IgD-negative memory B cell (primary cell): ENCODE measurements at regions not wholly inside any gene's neighbourhood (a gene's known extent, or its start where the extent isn't known, plus 50 kb on each side); places are given as distances from the start of the nearest gene placed in this dataset.

ENCODE experiments used
- H3K27ac Mint-ChIP-seq, 3 donors: one replicate each; pipeline ENCODE4 v1.8.0; 2020 to 2022; ENCODE audit warnings: mild to moderate bottlenecking in 3 of 3, mixed read lengths in 3 of 3, moderate library complexity in 1 of 3
- H3K27me3 Mint-ChIP-seq: one replicate; pipeline ENCODE4 v1.8.0; 2021; ENCODE audit warnings: mixed read lengths
- H3K36me3 Mint-ChIP-seq: one replicate; pipeline ENCODE4 v1.8.0; 2020; ENCODE audit warnings: mild to moderate bottlenecking, mixed read lengths
- H3K4me1 Mint-ChIP-seq, 3 donors: one replicate each; pipeline ENCODE4 v1.8.0; 2020 to 2022; ENCODE audit warnings: mixed read lengths in 3 of 3, mild to moderate bottlenecking in 1 of 3
- H3K4me3 Mint-ChIP-seq, 4 donors: one replicate each; pipeline ENCODE4 v1.8.0; 2020 to 2022; ENCODE audit warnings: mild to moderate bottlenecking in 4 of 4, mixed read lengths in 4 of 4, moderate library complexity in 3 of 4
- H3K9me3 Mint-ChIP-seq, 3 donors: one replicate each; pipeline ENCODE4 v1.8.0; 2020 to 2021; ENCODE audit warnings: mixed read lengths in 3 of 3, mild to moderate bottlenecking in 1 of 3

- H3K36me3 Mint-ChIP-seq, result no peaks in the 10 kb centered on the region
- no peak overlapping the region for H3K27ac Mint-ChIP-seq
- no peaks in the 10 kb centered on the region for H3K27me3 Mint-ChIP-seq
- H3K9me3 Mint-ChIP-seq, result peaks cover 0 to 4% (median 0%) of the 10 kb centered on the region in 3 donors
- no peaks in the 10 kb centered on the region for H3K4me1 Mint-ChIP-seq
- H3K4me3 Mint-ChIP-seq, result no peak overlapping the region
Observed at GRCh38 chr14:100955201-100955600, 51.7 kb upstream of the RTL1 start.

GRCh38 chr14:100962494-100962893, 59.0 kb upstream of the RTL1 start:
- Mint-ChIP-seq H3K27me3 (no peaks in the 10 kb centered on the region), H3K27ac (no peak overlapping the region), H3K4me1 (no peaks in the 10 kb centered on the region), H3K9me3 (peaks cover 0 to 4% (median 0%) of the 10 kb centered on the region in 3 donors), H3K36me3 (no peaks in the 10 kb centered on the region), H3K4me3 (no peak overlapping the region)

- Mint-ChIP-seq H3K4me3 (no peak overlapping the region), H3K27ac (no peak overlapping the region), H3K4me1 (no peaks in the 10 kb centered on the region), H3K9me3 (no peaks in the 10 kb centered on the region), H3K36me3 (no peaks in the 10 kb centered on the region), H3K27me3 (no peaks in the 10 kb centered on the region)
Observed at GRCh38 chr14:100965296-100965695, 61.8 kb upstream of the RTL1 start.

GRCh38 chr14:100967178-100967577, 63.7 kb upstream of the RTL1 start:
- H3K27ac Mint-ChIP-seq, result no peak overlapping the region
- H3K36me3 Mint-ChIP-seq, result no peaks in the 10 kb centered on the region
- no peaks in the 10 kb centered on the region for H3K9me3 Mint-ChIP-seq
- no peaks in the 10 kb centered on the region for H3K27me3 Mint-ChIP-seq
- H3K4me3 Mint-ChIP-seq, result no peak overlapping the region
- H3K4me1 Mint-ChIP-seq, result no peaks in the 10 kb centered on the region

GRCh38 chr14:100967930-100968329, 64.4 kb upstream of the RTL1 start:
- H3K27me3 Mint-ChIP-seq, result no peaks in the 10 kb centered on the region
- H3K36me3 Mint-ChIP-seq, result no peaks in the 10 kb centered on the region
- no peak overlapping the region for H3K27ac Mint-ChIP-seq
- no peaks in the 10 kb centered on the region for H3K4me1 Mint-ChIP-seq
- no peaks in the 10 kb centered on the region for H3K9me3 Mint-ChIP-seq
- no peak overlapping the region for H3K4me3 Mint-ChIP-seq

- no peak overlapping the region for H3K4me3 Mint-ChIP-seq
- H3K27me3 Mint-ChIP-seq, result no peaks in the 10 kb centered on the region
- H3K36me3 Mint-ChIP-seq, result no peaks in the 10 kb centered on the region
- no peak overlapping the region for H3K27ac Mint-ChIP-seq
- H3K4me1 Mint-ChIP-seq, result no peaks in the 10 kb centered on the region
- H3K9me3 Mint-ChIP-seq, result no peaks in the 10 kb centered on the region
Observed at GRCh38 chr14:100972118-100972897, 68.8 kb upstream of the RTL1 start.

GRCh38 chr14:100975671-100976070, 72.1 kb upstream of the RTL1 start:
- Mint-ChIP-seq H3K4me3 (no peak overlapping the region), H3K36me3 (no peaks in the 10 kb centered on the region), H3K4me1 (no peaks in the 10 kb centered on the region), H3K27me3 (no peaks in the 10 kb centered on the region), H3K27ac (no peak overlapping the region), H3K9me3 (no peaks in the 10 kb centered on the region)

- Mint-ChIP-seq H3K36me3 (no peaks in the 10 kb centered on the region), H3K9me3 (peaks cover 0 to 3% (median 0%) of the 10 kb centered on the region in 3 donors), H3K27me3 (no peaks in the 10 kb centered on the region), H3K4me1 (no peaks in the 10 kb centered on the region), H3K4me3 (no peak overlapping the region), H3K27ac (no peak overlapping the region)
Observed at GRCh38 chr14:100979079-100979478, 75.6 kb upstream of the RTL1 start.

GRCh38 chr14:100979780-100980179, 76.3 kb upstream of the RTL1 start:
- Mint-ChIP-seq H3K27ac (no peak overlapping the region), H3K4me3 (no peak overlapping the region), H3K36me3 (no peaks in the 10 kb centered on the region), H3K27me3 (no peaks in the 10 kb centered on the region), H3K9me3 (peaks cover 0 to 3% (median 0%) of the 10 kb centered on the region in 3 donors), H3K4me1 (no peaks in the 10 kb centered on the region)

GRCh38 chr14:100980823-100981222, 77.3 kb upstream of the RTL1 start:
- Mint-ChIP-seq H3K9me3 (peaks cover 0 to 3% (median 0%) of the 10 kb centered on the region in 3 donors), H3K4me3 (no peak overlapping the region), H3K27me3 (no peaks in the 10 kb centered on the region), H3K27ac (no peak overlapping the region), H3K36me3 (no peaks in the 10 kb centered on the region), H3K4me1 (no peaks in the 10 kb centered on the region)

GRCh38 chr14:100981809-100982208, 78.3 kb upstream of the RTL1 start:
- no peak overlapping the region for H3K27ac Mint-ChIP-seq
- H3K4me1 Mint-ChIP-seq, result no peaks in the 10 kb centered on the region
- peaks cover 2 to 3% (median 3%) of the 10 kb centered on the region in 3 donors for H3K9me3 Mint-ChIP-seq
- no peaks in the 10 kb centered on the region for H3K27me3 Mint-ChIP-seq
- no peak overlapping the region for H3K4me3 Mint-ChIP-seq
- no peaks in the 10 kb centered on the region for H3K36me3 Mint-ChIP-seq

GRCh38 chr14:100982353-100982752, 78.8 kb upstream of the RTL1 start:
- no peaks in the 10 kb centered on the region for H3K27me3 Mint-ChIP-seq
- no peaks in the 10 kb centered on the region for H3K36me3 Mint-ChIP-seq
- H3K9me3 Mint-ChIP-seq, result peaks cover 2 to 3% (median 3%) of the 10 kb centered on the region in 3 donors
- H3K4me3 Mint-ChIP-seq, result no peak overlapping the region
- no peaks in the 10 kb centered on the region for H3K4me1 Mint-ChIP-seq
- H3K27ac Mint-ChIP-seq, result no peak overlapping the region

GRCh38 chr14:100982762-100983161, 79.2 kb upstream of the RTL1 start:
- no peaks in the 10 kb centered on the region for H3K27me3 Mint-ChIP-seq
- peaks cover 2 to 3% (median 3%) of the 10 kb centered on the region in 3 donors for H3K9me3 Mint-ChIP-seq
- H3K36me3 Mint-ChIP-seq, result no peaks in the 10 kb centered on the region
- no peak overlapping the region for H3K4me3 Mint-ChIP-seq
- no peaks in the 10 kb centered on the region for H3K4me1 Mint-ChIP-seq
- no peak overlapping the region for H3K27ac Mint-ChIP-seq

- Mint-ChIP-seq H3K9me3 (peaks cover 2 to 3% (median 3%) of the 10 kb centered on the region in 3 donors), H3K27me3 (no peaks in the 10 kb centered on the region), H3K4me3 (no peak overlapping the region), H3K36me3 (no peaks in the 10 kb centered on the region), H3K27ac (no peak overlapping the region), H3K4me1 (no peaks in the 10 kb centered on the region)
Observed at GRCh38 chr14:100983710-100984109, 80.2 kb upstream of the RTL1 start.

GRCh38 chr14:100988011-100988410, 84.5 kb upstream of the RTL1 start:
- Mint-ChIP-seq H3K9me3 (peaks cover 1 to 3% (median 2%) of the 10 kb centered on the region in 3 donors), H3K36me3 (peaks cover 3% of the 10 kb centered on the region), H3K27me3 (no peaks in the 10 kb centered on the region), H3K27ac (no peak overlapping the region), H3K4me1 (no peaks in the 10 kb centered on the region), H3K4me3 (no peak overlapping the region)

- Mint-ChIP-seq H3K4me3 (no peak overlapping the region), H3K36me3 (peaks cover 3% of the 10 kb centered on the region), H3K9me3 (peaks cover under 1 to 3% (median 2%) of the 10 kb centered on the region in 3 donors), H3K4me1 (no peaks in the 10 kb centered on the region), H3K27me3 (no peaks in the 10 kb centered on the region), H3K27ac (no peak overlapping the region)
Observed at GRCh38 chr14:100988411-100988900, 84.9 kb upstream of the RTL1 start.
